ENCODE measurements at regions not wholly inside any gene's neighbourhood (a gene's known extent, or its start where the extent isn't known, plus 50 kb on each side); places are given as distances from the start of the nearest gene placed in this dataset.

- no peak for TF ChIP-seq CHD1 (IDR thresholded peaks at IDR 0.05; ENCODE audit: low read depth, low read length)
- no peak for TF ChIP-seq CTCF (IDR thresholded peaks at IDR 0.05; ENCODE audit: control extremely low read depth in 1 of 3, insufficient read depth in 1 of 3, low read depth in 1 of 3, low read length in 3 of 3)
- TF ChIP-seq EP300 (IDR thresholded peaks at IDR 0.05; ENCODE audit: borderline replicate concordance in 1 of 2, low read depth in 2 of 2, low read length in 2 of 2): no peak
- no peak for TF ChIP-seq JUN (IDR thresholded peaks at IDR 0.05; ENCODE audit: low read depth, low read length)
- TF ChIP-seq EZH2 (IDR thresholded peaks at IDR 0.05; ENCODE audit: low read depth, low read length, severe bottlenecking): no peak
- no peak for TF ChIP-seq POLR2A (IDR thresholded peaks at IDR 0.05; ENCODE audit: control extremely low read depth in 1 of 2, low read depth in 2 of 2, low read length in 2 of 2)
- no peak for TF ChIP-seq SIX5 (IDR thresholded peaks at IDR 0.05; ENCODE audit: low read depth, low read length)
- TF ChIP-seq SRF (IDR thresholded peaks at IDR 0.05; ENCODE audit: low read depth, low read length): no peak
- TF ChIP-seq RFX5 (IDR thresholded peaks at IDR 0.05; ENCODE audit: borderline replicate concordance, low read depth, low read length): no peak
- no peak for TF ChIP-seq ASH2L (IDR thresholded peaks at IDR 0.05; ENCODE audit: low read length)
- TF ChIP-seq POLR2AphosphoS5 (IDR thresholded peaks at IDR 0.05; ENCODE audit: low read depth, low read length): no peak
Observed at GRCh38 chr2:161488879-161489278, 72.8 kb downstream of the TBR1 start.

Measured in H1 (cell line).